H1 (cell line): ENCODE measurements at regions not wholly inside any gene's neighbourhood (a gene's known extent, or its start where the extent isn't known, plus 50 kb on each side); places are given as distances from the start of the nearest gene placed in this dataset.

ENCODE experiments used
- ASH2L ChIP-seq: fragments of 200-600, 300-600 bp; sonication (generic); IDR thresholded peaks from one replicate; pipeline ENCODE4 v1.7.1; 2017; ENCODE audit warnings: low read length
- CBX5 ChIP-seq: fragments of 300-800, 300-1000 bp; sonication (generic); IDR thresholded peaks from 2 replicates; pipeline ENCODE4 v1.7.1; 2016; ENCODE audit warnings: antibody characterized with exemption, low read length, low read depth
- CHD7 ChIP-seq: fragments of 300-600 bp; sonication (generic); IDR thresholded peaks from 2 replicates; pipeline ENCODE4 v1.7.1; 2012; ENCODE audit warnings: low read length, moderate library complexity, mild to moderate bottlenecking, inconsistent platforms; ENCODE audit not compliant: insufficient replicate concordance
- CREB1 ChIP-seq: IDR thresholded peaks from 2 replicates; pipeline ENCODE4 v1.6.1; 2012; ENCODE audit warnings: inconsistent platforms
- JUN ChIP-seq: IDR thresholded peaks from 2 replicates; pipeline ENCODE4 v1.6.1; 2011; ENCODE audit warnings: low read depth, mild to moderate bottlenecking, improper control_type of control experiment, low read length
- POU5F1 ChIP-seq: IDR thresholded peaks from 2 replicates; pipeline ENCODE4 v1.6.1; 2011; ENCODE audit warnings: low read depth, mild to moderate bottlenecking, low read length, moderate library complexity
- RAD21 ChIP-seq, 2 experiments: IDR thresholded peaks in 1 of 2; conservative IDR thresholded peaks in 1 of 2; 2 replicates each; pipeline ENCODE4 v1.6.1; 2011; ENCODE audit warnings: low read depth in 2 of 2, low read length in 2 of 2, improper control_type of control experiment in 1 of 2, inconsistent platforms in 1 of 2, mild to moderate bottlenecking in 1 of 2, moderate library complexity in 1 of 2
- SIN3A ChIP-seq, 2 experiments: IDR thresholded peaks in 1 of 2; conservative IDR thresholded peaks in 1 of 2; 2 replicates each; pipeline ENCODE4 v1.6.1; 2011 to 2012; ENCODE audit warnings: low read length in 2 of 2, improper control_type of control experiment in 1 of 2, low read depth in 1 of 2, mild to moderate bottlenecking in 1 of 2
- SP1 ChIP-seq: IDR thresholded peaks from 2 replicates; pipeline ENCODE4 v1.6.1; 2011; ENCODE audit warnings: low read depth, low read length
- TAF7 ChIP-seq: optimal IDR thresholded peaks from 2 replicates; pipeline ENCODE3; 2011; ENCODE audit warnings: low read depth, mild to moderate bottlenecking, inconsistent platforms, low read length, moderate library complexity, borderline replicate concordance
- TEAD4 ChIP-seq: IDR thresholded peaks from 2 replicates; pipeline ENCODE4 v1.6.1; 2012; ENCODE audit warnings: low read depth, low read length, inconsistent platforms, mixed read lengths
- ZNF274 ChIP-seq: IDR thresholded peaks from 2 replicates; pipeline ENCODE4 v1.7.0; 2012; ENCODE audit warnings: low read length, borderline replicate concordance; ENCODE audit errors: extremely low read depth

GRCh38 chr4:126647320-126647719 lies 985.4 kb upstream of the INTU start (continued):
- TF ChIP-seq CHD7 (no peak), JUN (no peak), POU5F1 (no peak), CREB1 (no peak), SP1 (no peak), ZNF274 (no peak), SIN3A (conservative IDR thresholded peaks at IDR 0.05 in 1 of 2, IDR thresholded peaks at IDR 0.05 in 1 of 2; ENCODE audit: low read depth in 1 of 2, low read length in 2 of 2) (no peak), RAD21 (IDR thresholded peaks at IDR 0.05 in 1 of 2, conservative IDR thresholded peaks at IDR 0.05 in 1 of 2; ENCODE audit: low read depth in 2 of 2, low read length in 2 of 2) (no peak), TAF7 (no peak), TEAD4 (no peak), CBX5 (no peak), ASH2L (no peak)
